ENCODE measurements at regions not wholly inside any gene's neighbourhood (a gene's known extent, or its start where the extent isn't known, plus 50 kb on each side); places are given as distances from the start of the nearest gene placed in this dataset.

- H3K4me3 Mint-ChIP-seq = no peak overlapping the region
- no peaks in the 10 kb centered on the region for H3K4me1 Mint-ChIP-seq
- WGBS (ENCODE audit: insufficient coverage) = 67% methylated on average over 20 of the region's 21 CpGs
- peaks cover 4 to 19% of the 10 kb centered on the region in 2 donors for H3K27me3 Mint-ChIP-seq (ENCODE audit: low read depth in 2 of 2)
- no peaks in the 10 kb centered on the region for H3K36me3 ChIP-seq (ENCODE audit: control insufficient read depth, insufficient read depth, low read length)
- no peak overlapping the region for H3K27ac ChIP-seq (ENCODE audit: low read length)
- H3K9me3 Mint-ChIP-seq = no peaks in the 10 kb centered on the region
- H3K27me3 ChIP-seq (ENCODE audit: control insufficient read depth, insufficient read depth, low read length) = no peaks in the 10 kb centered on the region
- no peaks in the 10 kb centered on the region for H3K4me1 ChIP-seq (ENCODE audit: control insufficient read depth, insufficient read depth, low read length)
- ATAC-seq (no peak), DNase-seq (no peak)
- H3K9me3 ChIP-seq (ENCODE audit: control insufficient read depth, insufficient read depth, low read length) = no peaks in the 10 kb centered on the region
- H3K4me3 ChIP-seq (ENCODE audit: low read length) = no peak overlapping the region
- no peaks in the 10 kb centered on the region for H3K36me3 Mint-ChIP-seq
- intact Hi-C loops (cut with micrococcal nuclease) = no loop called here
- TF ChIP-seq, protein P1, sequence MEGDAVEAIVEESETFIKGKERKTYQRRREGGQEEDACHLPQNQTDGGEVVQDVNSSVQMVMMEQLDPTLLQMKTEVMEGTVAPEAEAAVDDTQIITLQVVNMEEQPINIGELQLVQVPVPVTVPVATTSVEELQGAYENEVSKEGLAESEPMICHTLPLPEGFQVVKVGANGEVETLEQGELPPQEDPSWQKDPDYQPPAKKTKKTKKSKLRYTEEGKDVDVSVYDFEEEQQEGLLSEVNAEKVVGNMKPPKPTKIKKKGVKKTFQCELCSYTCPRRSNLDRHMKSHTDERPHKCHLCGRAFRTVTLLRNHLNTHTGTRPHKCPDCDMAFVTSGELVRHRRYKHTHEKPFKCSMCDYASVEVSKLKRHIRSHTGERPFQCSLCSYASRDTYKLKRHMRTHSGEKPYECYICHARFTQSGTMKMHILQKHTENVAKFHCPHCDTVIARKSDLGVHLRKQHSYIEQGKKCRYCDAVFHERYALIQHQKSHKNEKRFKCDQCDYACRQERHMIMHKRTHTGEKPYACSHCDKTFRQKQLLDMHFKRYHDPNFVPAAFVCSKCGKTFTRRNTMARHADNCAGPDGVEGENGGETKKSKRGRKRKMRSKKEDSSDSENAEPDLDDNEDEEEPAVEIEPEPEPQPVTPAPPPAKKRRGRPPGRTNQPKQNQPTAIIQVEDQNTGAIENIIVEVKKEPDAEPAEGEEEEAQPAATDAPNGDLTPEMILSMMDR (IDR thresholded peaks at IDR 0.05) = no peak
- H3K27ac Mint-ChIP-seq = no peak overlapping the region
Observed at GRCh38 chr1:243944429-243945160, 94.6 kb upstream of the AKT3 start.

DNA sequence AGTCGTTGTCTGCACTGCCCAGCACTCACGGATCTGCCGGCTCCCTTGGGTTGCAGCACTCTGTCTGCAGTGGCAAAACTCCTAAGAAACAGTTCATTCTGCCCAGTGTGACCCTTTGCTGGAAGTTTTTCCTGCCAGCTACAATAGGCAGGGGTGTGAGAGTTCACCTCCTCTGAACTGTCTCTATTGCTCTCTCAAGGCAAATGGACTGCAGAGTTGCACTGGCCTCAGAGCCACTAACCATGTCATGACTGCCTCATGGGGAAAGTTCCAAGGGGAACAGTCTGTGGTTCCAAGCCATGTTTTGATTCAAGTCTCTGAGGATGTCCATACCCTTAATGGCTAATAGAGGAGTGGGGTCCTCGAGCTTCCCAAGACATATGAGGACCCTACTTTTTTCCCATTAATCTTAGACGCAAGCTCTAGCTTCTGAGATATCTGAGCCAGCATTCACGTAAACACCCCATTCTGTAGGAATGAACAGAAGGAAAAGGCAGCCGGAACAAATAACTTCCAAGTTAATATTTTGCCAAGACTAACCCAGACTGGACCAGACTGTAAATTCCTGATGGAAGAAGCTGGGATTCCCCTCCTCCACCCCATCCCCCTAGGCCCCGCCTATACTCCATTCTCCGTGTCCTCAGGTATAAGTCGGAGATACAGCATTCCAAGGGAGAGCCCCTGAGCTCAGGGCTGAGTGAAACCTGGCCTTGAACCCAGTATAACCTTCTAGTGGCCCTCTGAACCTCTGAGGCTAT is 93.8 kb upstream of the AKT3 start:
- no peaks in the 10 kb centered on the region for H3K4me1 Mint-ChIP-seq
- H3K27me3 Mint-ChIP-seq (ENCODE audit: low read depth in 2 of 2) = peaks cover 8 to 26% of the 10 kb centered on the region in 2 donors
- Histone ChIP-seq H3K4me3 (ENCODE audit: low read length) (no peak overlapping the region), H3K27ac (ENCODE audit: low read length) (no peak overlapping the region), H3K36me3 (ENCODE audit: control insufficient read depth, insufficient read depth, low read length) (no peaks in the 10 kb centered on the region), H3K27me3 (ENCODE audit: control insufficient read depth, insufficient read depth, low read length) (no peaks in the 10 kb centered on the region), H3K9me3 (ENCODE audit: control insufficient read depth, insufficient read depth, low read length) (no peaks in the 10 kb centered on the region), H3K4me1 (ENCODE audit: control insufficient read depth, insufficient read depth, low read length) (no peaks in the 10 kb centered on the region)
- 86% methylated on average over 10 of the region's 10 CpGs for WGBS (ENCODE audit: insufficient coverage)
- DNase-seq (no peak), ATAC-seq (no peak)
- no peaks in the 10 kb centered on the region for H3K9me3 Mint-ChIP-seq
- no peaks in the 10 kb centered on the region for H3K36me3 Mint-ChIP-seq
- no peak overlapping the region for H3K27ac Mint-ChIP-seq
- TF ChIP-seq, protein P1 (IDR thresholded peaks at IDR 0.05) = no peak
- H3K4me3 Mint-ChIP-seq = no peak overlapping the region
- intact Hi-C loops (cut with micrococcal nuclease) = no loop called here

DNA sequence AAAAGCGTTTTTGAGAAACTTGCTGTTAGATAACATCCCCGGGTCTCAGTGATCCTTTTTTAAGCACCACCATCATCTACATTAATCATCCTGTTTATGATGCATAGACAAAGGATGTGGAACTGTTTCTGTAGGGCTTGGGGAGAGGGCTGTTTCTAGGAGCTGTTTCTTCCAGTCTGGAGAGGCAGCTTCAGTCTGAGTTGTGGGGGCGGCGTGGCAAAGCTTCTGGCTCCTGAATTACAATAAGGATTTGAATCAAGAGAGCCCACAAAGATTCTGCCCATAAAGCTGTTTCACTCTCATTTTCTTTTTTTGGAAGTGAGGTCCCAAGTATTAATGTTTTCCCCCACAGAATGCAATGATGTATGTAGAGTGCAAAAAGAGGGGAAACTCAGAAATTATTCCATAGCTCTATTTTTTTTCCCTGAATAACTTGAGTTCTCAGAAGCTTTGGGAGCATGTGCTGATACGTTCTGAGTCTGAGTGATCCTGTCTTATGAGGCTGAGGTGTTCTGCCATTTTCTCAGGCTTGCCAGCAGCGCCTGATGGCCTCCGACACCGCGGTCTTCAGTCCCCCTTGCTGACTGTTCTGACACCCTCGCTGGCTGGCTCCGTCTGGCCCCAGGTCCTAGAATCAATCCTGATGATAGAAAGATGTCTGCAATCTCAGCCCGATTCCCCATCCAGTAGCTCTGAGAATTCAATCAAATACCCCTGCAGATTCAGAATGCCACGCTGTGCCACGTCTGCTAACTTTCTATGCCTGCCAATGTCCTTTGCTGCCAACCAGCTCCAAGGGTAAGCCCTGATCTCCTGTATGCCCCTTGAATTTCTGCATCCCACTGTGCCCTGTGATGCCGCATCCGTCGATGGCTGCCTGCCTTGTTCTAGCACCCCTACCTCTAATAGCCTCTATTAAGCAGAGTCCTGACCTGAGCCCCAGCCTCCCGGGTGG is 92.4 kb upstream of the AKT3 start:
- Histone ChIP-seq H3K4me1 (ENCODE audit: control insufficient read depth, insufficient read depth, low read length) (no peaks in the 10 kb centered on the region), H3K27me3 (ENCODE audit: control insufficient read depth, insufficient read depth, low read length) (peaks cover 2% of the 10 kb centered on the region), H3K9me3 (ENCODE audit: control insufficient read depth, insufficient read depth, low read length) (no peaks in the 10 kb centered on the region), H3K4me3 (ENCODE audit: low read length) (no peak overlapping the region), H3K27ac (ENCODE audit: low read length) (no peak overlapping the region), H3K36me3 (ENCODE audit: control insufficient read depth, insufficient read depth, low read length) (no peaks in the 10 kb centered on the region)
- Mint-ChIP-seq H3K9me3 (no peaks in the 10 kb centered on the region), H3K36me3 (no peaks in the 10 kb centered on the region), H3K4me1 (no peaks in the 10 kb centered on the region), H3K27me3 (ENCODE audit: low read depth in 2 of 2) (peaks cover 8 to 27% of the 10 kb centered on the region in 2 donors), H3K27ac (no peak overlapping the region), H3K4me3 (no peak overlapping the region)
- 94% methylated on average over 16 of the region's 18 CpGs for WGBS (ENCODE audit: insufficient coverage)
- no peak for DNase-seq
- ATAC-seq = no peak
- TF ChIP-seq, protein P1 (IDR thresholded peaks at IDR 0.05) = no peak
- intact Hi-C loops (cut with micrococcal nuclease) = no loop called here

Data from natural killer cell (primary cell).